ENCODE measurements at regions not wholly inside any gene's neighbourhood (a gene's known extent, or its start where the extent isn't known, plus 50 kb on each side); places are given as distances from the start of the nearest gene placed in this dataset.
"Not testable (repeated sequence)": the region's sequence is repeated elsewhere in the genome, so short reads cannot be mapped to it uniquely, and the experiment has no call there.

GRCh38 chr15:79572691-79573404 lies 140.7 kb downstream of the MINAR1 start:
- no peaks in the 10 kb centered on the region; the same call in 1 of the 2 replicates for H3K27me3 ChIP-seq (replicated peaks; ENCODE audit: control insufficient read depth, insufficient read depth, low read length)
- no peak overlapping the region for H3K4me3 ChIP-seq (replicated peaks; ENCODE audit: low read depth, low read length)
- no peak for DNase-seq (ENCODE audit: extremely low read depth, insufficient read length)
- no peaks in the 10 kb centered on the region for H3K36me3 ChIP-seq (ENCODE audit: control insufficient read depth, insufficient read depth, low read length)
- no peak for TF ChIP-seq CTCF (IDR thresholded peaks at IDR 0.05; ENCODE audit: insufficient read depth, low read length, poor library complexity, severe bottlenecking)

- not testable (repeated sequence) for DNase-seq (ENCODE audit: extremely low read depth, insufficient read length); H3K4me3 ChIP-seq (replicated peaks; ENCODE audit: low read depth, low read length); H3K36me3 ChIP-seq (ENCODE audit: control insufficient read depth, insufficient read depth, low read length); H3K27me3 ChIP-seq (replicated peaks; ENCODE audit: control insufficient read depth, insufficient read depth, low read length)
These were observed 142.5 kb downstream of the MINAR1 start for GRCh38 chr15:79574431-79575273.

- no peak for TF ChIP-seq CTCF (IDR thresholded peaks at IDR 0.05; ENCODE audit: insufficient read depth, low read length, poor library complexity, severe bottlenecking)
- Histone ChIP-seq H3K4me3 (replicated peaks; ENCODE audit: low read depth, low read length) (no peak overlapping the region), H3K36me3 (ENCODE audit: control insufficient read depth, insufficient read depth, low read length) (no peaks in the 10 kb centered on the region), H3K27me3 (replicated peaks; ENCODE audit: control insufficient read depth, insufficient read depth, low read length) (no peaks in the 10 kb centered on the region; the same call in 1 of the 2 replicates)
- DNase-seq (ENCODE audit: extremely low read depth, insufficient read length) = no peak
These were observed 150.5 kb downstream of the MINAR1 start for GRCh38 chr15:79582650-79583049.

- Histone ChIP-seq H3K36me3 (ENCODE audit: control insufficient read depth, insufficient read depth, low read length) (no peaks in the 10 kb centered on the region), H3K27me3 (replicated peaks; ENCODE audit: control insufficient read depth, insufficient read depth, low read length) (no peaks in the 10 kb centered on the region; the same call in 1 of the 2 replicates), H3K4me3 (replicated peaks; ENCODE audit: low read depth, low read length) (no peak overlapping the region)
- TF ChIP-seq CTCF (IDR thresholded peaks at IDR 0.05; ENCODE audit: insufficient read depth, low read length, poor library complexity, severe bottlenecking) = no peak
- DNase-seq (ENCODE audit: extremely low read depth, insufficient read length) = no peak
These were observed 160.0 kb downstream of the MINAR1 start for GRCh38 chr15:79592126-79592525.

- H3K4me3 ChIP-seq (replicated peaks; ENCODE audit: low read depth, low read length) = no peak overlapping the region
- H3K27me3 ChIP-seq (replicated peaks; ENCODE audit: control insufficient read depth, insufficient read depth, low read length) = no peaks in the 10 kb centered on the region; the same call in 1 of the 2 replicates
- DNase-seq (ENCODE audit: extremely low read depth, insufficient read length) = no peak
- TF ChIP-seq CTCF (IDR thresholded peaks at IDR 0.05; ENCODE audit: insufficient read depth, low read length, poor library complexity, severe bottlenecking) = peak; percentile 28
- no peaks in the 10 kb centered on the region for H3K36me3 ChIP-seq (ENCODE audit: control insufficient read depth, insufficient read depth, low read length)
These were observed 161.2 kb downstream of the MINAR1 start for GRCh38 chr15:79593119-79593869.
